NCI-H226 (cell line): ENCODE measurements at regions not wholly inside any gene's neighbourhood (a gene's known extent, or its start where the extent isn't known, plus 50 kb on each side); places are given as distances from the start of the nearest gene placed in this dataset.

ENCODE experiments used
- DNase-seq: peaks from one replicate; pipeline ENCODE4 v3.0.0-alpha.2; 2015

- DNase-seq, result peak; percentile 59
These were observed 258.4 kb upstream of the CRY1 start for GRCh38 chr12:107351713-107352112.

- peak; percentile 73 for DNase-seq
These were observed 259.2 kb upstream of the CRY1 start for GRCh38 chr12:107352347-107353081.

- no peak for DNase-seq
These were observed 260.0 kb upstream of the CRY1 start for GRCh38 chr12:107353312-107353711.

GRCh38 chr12:107355004-107355565, 261.7 kb upstream of the CRY1 start:
- no peak for DNase-seq

GRCh38 chr12:107355612-107356011, 262.3 kb upstream of the CRY1 start:
- no peak for DNase-seq

- DNase-seq, result peak; percentile 88
These were observed 263.1 kb upstream of the CRY1 start for GRCh38 chr12:107356266-107356936.

- no peak for DNase-seq
These were observed 263.6 kb upstream of the CRY1 start for GRCh38 chr12:107356937-107357295.

GRCh38 chr12:107359382-107359781, 266.0 kb upstream of the CRY1 start:
- peak; percentile 66 for DNase-seq

- DNase-seq, result no peak
These were observed 266.7 kb upstream of the CRY1 start for GRCh38 chr12:107360033-107360432.

GRCh38 chr12:107360482-107360881, 267.1 kb upstream of the CRY1 start:
- no peak for DNase-seq

GRCh38 chr12:107361970-107362369, 268.6 kb upstream of the CRY1 start:
- no peak for DNase-seq

- no peak for DNase-seq
These were observed 269.6 kb upstream of the CRY1 start for GRCh38 chr12:107362960-107363359.

- no peak for DNase-seq
These were observed 271.6 kb upstream of the CRY1 start for GRCh38 chr12:107364875-107365518.

- no peak for DNase-seq
These were observed 272.4 kb upstream of the CRY1 start for GRCh38 chr12:107365703-107366102.

GRCh38 chr12:107366322-107366721, 273.0 kb upstream of the CRY1 start:
- DNase-seq, result no peak

GRCh38 chr12:107368586-107368985, 275.2 kb upstream of the CRY1 start:
- no peak for DNase-seq

GRCh38 chr12:107369006-107369405, 275.7 kb upstream of the CRY1 start:
- DNase-seq, result no peak

GRCh38 chr12:107369679-107370078, 276.3 kb upstream of the CRY1 start:
- no peak for DNase-seq

GRCh38 chr12:107372229-107372658, 278.9 kb upstream of the CRY1 start:
- DNase-seq, result no peak

GRCh38 chr12:107373238-107373809, 280.0 kb upstream of the CRY1 start:
- no peak for DNase-seq

- DNase-seq, result no peak
These were observed 281.0 kb upstream of the CRY1 start for GRCh38 chr12:107374161-107374840.

GRCh38 chr12:107375231-107375630, 281.9 kb upstream of the CRY1 start:
- no peak for DNase-seq
